Activated T-cell treated with anti-CD3 and anti-CD28 coated beads, Interleukin-2, amount 50 U/mL, for 72 hours (primary cell): ENCODE measurements at regions not wholly inside any gene's neighbourhood (a gene's known extent, or its start where the extent isn't known, plus 50 kb on each side); places are given as distances from the start of the nearest gene placed in this dataset.
A peak's percentile ranks its signal among the peaks of the same experiment; 100 is the strongest.

ENCODE experiments used
- ATAC-seq, 2 donors: fragments of 150-1000 bp; cut with Tn5 transposase; replicated peaks in 1 of 2; 2 replicates each; pipeline ENCODE4 v1.10.0; 2021; ENCODE audit warnings: moderate library complexity in 2 of 2, mild to moderate bottlenecking in 1 of 2
- DNase-seq, 2 donors: peaks; one replicate each; pipeline ENCODE4 v3.0.0; 2021 to 2022; ENCODE audit warnings: mixed read lengths in 1 of 2
- H3K27ac Mint-ChIP-seq: one replicate; pipeline ENCODE4 v1.8.0; 2022; ENCODE audit warnings: mild to moderate bottlenecking, moderate library complexity, mixed read lengths
- H3K27me3 Mint-ChIP-seq: one replicate; pipeline ENCODE4 v1.8.0; 2022; ENCODE audit warnings: low read depth, mixed read lengths
- H3K36me3 Mint-ChIP-seq, 2 donors: one replicate each; pipeline ENCODE4 v1.8.0; 2022; ENCODE audit warnings: mixed read lengths in 2 of 2, mild to moderate bottlenecking in 1 of 2; ENCODE audit not compliant: insufficient read depth in 2 of 2
- H3K4me1 Mint-ChIP-seq: one replicate; pipeline ENCODE4 v1.8.0; 2022; ENCODE audit warnings: low read depth, mixed read lengths
- H3K4me3 Mint-ChIP-seq, 2 donors: one replicate each; pipeline ENCODE4 v1.8.0; 2022; ENCODE audit warnings: mild to moderate bottlenecking in 2 of 2, mixed read lengths in 2 of 2, moderate library complexity in 2 of 2
- H3K9me3 Mint-ChIP-seq, 2 donors: one replicate each; pipeline ENCODE4 v1.8.0; 2022; ENCODE audit warnings: mixed read lengths in 2 of 2

- DNase-seq (no peak), ATAC-seq (no peak)
- Mint-ChIP-seq H3K36me3 (peaks cover 2% of the 10 kb centered on the region in 2 donors), H3K9me3 (peaks cover 0 to 1% of the 10 kb centered on the region in 2 donors), H3K27me3 (peaks cover 8% of the 10 kb centered on the region), H3K4me1 (peaks cover 46% of the 10 kb centered on the region), H3K4me3 (no peak overlapping the region), H3K27ac (no peak overlapping the region)
Measured at GRCh38 chrX:65610481-65610880, 57.0 kb upstream of the MSN start.

- DNase-seq (no peak), ATAC-seq (no peak)
- Mint-ChIP-seq H3K4me3 (peak overlapping the region in 1 of 2 donors; percentile 55), H3K27ac (peak overlapping the region; percentile 89), H3K27me3 (peaks cover 13% of the 10 kb centered on the region), H3K4me1 (peaks cover 51% of the 10 kb centered on the region), H3K9me3 (peaks cover 2 to 5% of the 10 kb centered on the region in 2 donors), H3K36me3 (peaks cover 4 to 5% of the 10 kb centered on the region in 2 donors)
Measured at GRCh38 chrX:65610040-65610439, 57.4 kb upstream of the MSN start.

- Mint-ChIP-seq H3K27me3 (peaks cover 17% of the 10 kb centered on the region), H3K36me3 (peaks cover 4 to 5% of the 10 kb centered on the region in 2 donors), H3K9me3 (peaks cover 2 to 8% of the 10 kb centered on the region in 2 donors), H3K4me1 (peaks cover 58% of the 10 kb centered on the region), H3K4me3 (peak overlapping the region in 1 of 2 donors; percentile 37), H3K27ac (peak overlapping the region; percentile 65)
- DNase-seq = no peak
- ATAC-seq = no peak
Measured at GRCh38 chrX:65609237-65609636, 58.2 kb upstream of the MSN start.

- peaks cover 17% of the 10 kb centered on the region for H3K27me3 Mint-ChIP-seq
- peaks cover 4 to 5% of the 10 kb centered on the region in 2 donors for H3K36me3 Mint-ChIP-seq
- H3K4me3 Mint-ChIP-seq = peak overlapping the region in 1 of 2 donors; percentile 11
- ATAC-seq = no peak
- peak overlapping the region; percentile 5 for H3K27ac Mint-ChIP-seq
- peaks cover 2 to 10% of the 10 kb centered on the region in 2 donors for H3K9me3 Mint-ChIP-seq
- peaks cover 60% of the 10 kb centered on the region for H3K4me1 Mint-ChIP-seq
- no peak for DNase-seq
Measured at GRCh38 chrX:65608026-65608425, 59.4 kb upstream of the MSN start.

- Mint-ChIP-seq H3K9me3 (peaks cover 2 to 10% of the 10 kb centered on the region in 2 donors), H3K27ac (peak overlapping the region; percentile 94), H3K4me1 (peaks cover 68% of the 10 kb centered on the region), H3K4me3 (peak overlapping the region; percentile 54 to 84), H3K36me3 (peaks cover 4 to 5% of the 10 kb centered on the region in 2 donors), H3K27me3 (peaks cover 17% of the 10 kb centered on the region)
- ATAC-seq (peak; percentile 99), DNase-seq (peak; percentile 37 to 41)
Measured at GRCh38 chrX:65607070-65607742, 60.2 kb upstream of the MSN start.

GRCh38 chrX:65602221-65602560 lies 65.3 kb upstream of the MSN start:
- ATAC-seq (no peak), DNase-seq (no peak)
- Mint-ChIP-seq H3K36me3 (peaks cover 2 to 5% of the 10 kb centered on the region in 2 donors), H3K27me3 (peaks cover 21% of the 10 kb centered on the region), H3K4me1 (peaks cover 78% of the 10 kb centered on the region), H3K4me3 (peak overlapping the region in 1 of 2 donors; percentile 61), H3K27ac (peak overlapping the region; percentile 88), H3K9me3 (peaks cover 2 to 10% of the 10 kb centered on the region in 2 donors)

- DNase-seq (peak; percentile 35 to 47), ATAC-seq (peak; percentile 75 to 79)
- H3K27me3 Mint-ChIP-seq = peaks cover 21% of the 10 kb centered on the region
- peak overlapping the region; percentile 44 to 61 for H3K4me3 Mint-ChIP-seq
- H3K36me3 Mint-ChIP-seq = peaks cover 2 to 5% of the 10 kb centered on the region in 2 donors
- H3K27ac Mint-ChIP-seq = peak overlapping the region; percentile 88
- H3K4me1 Mint-ChIP-seq = peaks cover 78% of the 10 kb centered on the region
- H3K9me3 Mint-ChIP-seq = peaks cover 2 to 10% of the 10 kb centered on the region in 2 donors
Measured at GRCh38 chrX:65601530-65602220, 65.8 kb upstream of the MSN start.

GRCh38 chrX:65601126-65601525 lies 66.3 kb upstream of the MSN start:
- ATAC-seq (peak; percentile 36 to 55), DNase-seq (peak; percentile 14 to 28)
- peaks cover 2 to 5% of the 10 kb centered on the region in 2 donors for H3K36me3 Mint-ChIP-seq
- H3K4me3 Mint-ChIP-seq = peak overlapping the region; percentile 44 to 61
- peaks cover 21% of the 10 kb centered on the region for H3K27me3 Mint-ChIP-seq
- H3K9me3 Mint-ChIP-seq = peaks cover 2 to 10% of the 10 kb centered on the region in 2 donors
- peak overlapping the region; percentile 88 for H3K27ac Mint-ChIP-seq
- H3K4me1 Mint-ChIP-seq = peaks cover 81% of the 10 kb centered on the region

GRCh38 chrX:65600106-65600505 lies 65.5 kb upstream of the LAS1L start:
- Mint-ChIP-seq H3K9me3 (peaks cover under 1 to 5% of the 10 kb centered on the region in 2 donors), H3K36me3 (no peaks in the 10 kb centered on the region)
- no peak for DNase-seq

GRCh38 chrX:65598559-65599147 lies 64.1 kb upstream of the LAS1L start:
- H3K27me3 Mint-ChIP-seq = peaks cover 11% of the 10 kb centered on the region
- H3K36me3 Mint-ChIP-seq = no peaks in the 10 kb centered on the region
- H3K4me3 Mint-ChIP-seq = peak overlapping the region; percentile 78 to 91
- peaks cover 90% of the 10 kb centered on the region for H3K4me1 Mint-ChIP-seq
- no peak for DNase-seq
- no peak for ATAC-seq
- peak overlapping the region; percentile 98 for H3K27ac Mint-ChIP-seq
- peaks cover 0 to 2% of the 10 kb centered on the region in 2 donors for H3K9me3 Mint-ChIP-seq

More at GRCh38 chrX:65600106-65600505, 65.5 kb upstream of the LAS1L start:
- no peak overlapping the region for H3K27ac Mint-ChIP-seq
- H3K4me1 Mint-ChIP-seq = peaks cover 84% of the 10 kb centered on the region
- H3K4me3 Mint-ChIP-seq = peak overlapping the region; percentile 43 to 45
- ATAC-seq = no peak
- H3K27me3 Mint-ChIP-seq = peaks cover 16% of the 10 kb centered on the region

- peaks cover 74% of the 10 kb centered on the region for H3K4me1 Mint-ChIP-seq
- DNase-seq = peak; percentile 46 to 74
Measured at GRCh38 chrX:65596270-65597034, 61.9 kb upstream of the LAS1L start.

GRCh38 chrX:65595460-65595876 lies 60.9 kb upstream of the LAS1L start:
- peak; percentile 89 to 91 for ATAC-seq
- peaks cover 20% of the 10 kb centered on the region for H3K27me3 Mint-ChIP-seq
- no peaks in the 10 kb centered on the region for H3K36me3 Mint-ChIP-seq
- H3K27ac Mint-ChIP-seq = peak overlapping the region; percentile 83
- peaks cover 66% of the 10 kb centered on the region for H3K4me1 Mint-ChIP-seq
- DNase-seq = peak; percentile 90 to 97
- no peaks in the 10 kb centered on the region for H3K9me3 Mint-ChIP-seq
- peak overlapping the region; percentile 61 to 81 for H3K4me3 Mint-ChIP-seq

More at GRCh38 chrX:65596270-65597034, 61.9 kb upstream of the LAS1L start:
- Mint-ChIP-seq H3K4me3 (peak overlapping the region; percentile 61 to 81), H3K27me3 (peaks cover 11% of the 10 kb centered on the region), H3K36me3 (no peaks in the 10 kb centered on the region), H3K27ac (peak overlapping the region; percentile 83), H3K9me3 (no peaks in the 10 kb centered on the region)
- ATAC-seq = peak; percentile 67 to 72
